ENCODE measurements at regions not wholly inside any gene's neighbourhood (a gene's known extent, or its start where the extent isn't known, plus 50 kb on each side); places are given as distances from the start of the nearest gene placed in this dataset.

DNA sequence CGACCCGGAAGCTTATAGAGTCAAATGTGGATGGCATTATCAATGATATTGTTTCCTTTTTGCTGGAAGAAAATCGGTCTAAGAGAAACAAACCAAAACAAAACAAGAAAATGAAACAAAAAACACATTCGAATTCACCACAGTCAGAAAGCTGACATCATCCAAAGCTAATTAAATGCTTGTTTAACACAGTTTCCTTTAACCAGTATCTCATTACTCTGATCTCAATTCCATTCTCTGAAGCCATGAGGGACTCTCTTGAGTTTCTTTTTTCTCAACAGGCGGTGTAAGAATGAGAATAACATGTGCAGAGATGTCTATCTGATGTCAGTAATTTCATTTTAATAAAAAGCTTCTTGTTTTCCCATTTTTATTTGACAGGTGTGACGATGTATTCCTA, 1448.3 kb upstream of the DDX18 start:
- H3K4me3 ChIP-seq (ENCODE audit: low read length), result no peak overlapping the region
- no peaks in the 10 kb centered on the region for H3K4me1 ChIP-seq (ENCODE audit: control insufficient read depth, insufficient read depth, low read length)
- H3K27ac ChIP-seq (ENCODE audit: low read length), result no peak overlapping the region
- intact Hi-C loops (cut with micrococcal nuclease), result no loop called here
- no peaks in the 10 kb centered on the region for H3K27me3 Mint-ChIP-seq (ENCODE audit: low read depth in 2 of 2)
- H3K36me3 Mint-ChIP-seq, result peaks cover 14% of the 10 kb centered on the region
- ATAC-seq, result no peak
- 51% methylated on average over 2 of the region's 6 CpGs for WGBS (ENCODE audit: insufficient coverage)
- H3K9me3 ChIP-seq (ENCODE audit: control insufficient read depth, insufficient read depth, low read length), result no peaks in the 10 kb centered on the region
- DNase-seq, result no peak
- no peaks in the 10 kb centered on the region for H3K27me3 ChIP-seq (ENCODE audit: control insufficient read depth, insufficient read depth, low read length)
- TF ChIP-seq, protein P1, sequence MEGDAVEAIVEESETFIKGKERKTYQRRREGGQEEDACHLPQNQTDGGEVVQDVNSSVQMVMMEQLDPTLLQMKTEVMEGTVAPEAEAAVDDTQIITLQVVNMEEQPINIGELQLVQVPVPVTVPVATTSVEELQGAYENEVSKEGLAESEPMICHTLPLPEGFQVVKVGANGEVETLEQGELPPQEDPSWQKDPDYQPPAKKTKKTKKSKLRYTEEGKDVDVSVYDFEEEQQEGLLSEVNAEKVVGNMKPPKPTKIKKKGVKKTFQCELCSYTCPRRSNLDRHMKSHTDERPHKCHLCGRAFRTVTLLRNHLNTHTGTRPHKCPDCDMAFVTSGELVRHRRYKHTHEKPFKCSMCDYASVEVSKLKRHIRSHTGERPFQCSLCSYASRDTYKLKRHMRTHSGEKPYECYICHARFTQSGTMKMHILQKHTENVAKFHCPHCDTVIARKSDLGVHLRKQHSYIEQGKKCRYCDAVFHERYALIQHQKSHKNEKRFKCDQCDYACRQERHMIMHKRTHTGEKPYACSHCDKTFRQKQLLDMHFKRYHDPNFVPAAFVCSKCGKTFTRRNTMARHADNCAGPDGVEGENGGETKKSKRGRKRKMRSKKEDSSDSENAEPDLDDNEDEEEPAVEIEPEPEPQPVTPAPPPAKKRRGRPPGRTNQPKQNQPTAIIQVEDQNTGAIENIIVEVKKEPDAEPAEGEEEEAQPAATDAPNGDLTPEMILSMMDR (IDR thresholded peaks at IDR 0.05), result no peak
- peaks cover 20 to 32% of the 10 kb centered on the region in 2 donors for H3K9me3 Mint-ChIP-seq
- H3K4me1 Mint-ChIP-seq, result no peaks in the 10 kb centered on the region
- no peaks in the 10 kb centered on the region for H3K36me3 ChIP-seq (ENCODE audit: control insufficient read depth, insufficient read depth, low read length)
- H3K4me3 Mint-ChIP-seq, result no peak overlapping the region
- no peak overlapping the region for H3K27ac Mint-ChIP-seq

DNA sequence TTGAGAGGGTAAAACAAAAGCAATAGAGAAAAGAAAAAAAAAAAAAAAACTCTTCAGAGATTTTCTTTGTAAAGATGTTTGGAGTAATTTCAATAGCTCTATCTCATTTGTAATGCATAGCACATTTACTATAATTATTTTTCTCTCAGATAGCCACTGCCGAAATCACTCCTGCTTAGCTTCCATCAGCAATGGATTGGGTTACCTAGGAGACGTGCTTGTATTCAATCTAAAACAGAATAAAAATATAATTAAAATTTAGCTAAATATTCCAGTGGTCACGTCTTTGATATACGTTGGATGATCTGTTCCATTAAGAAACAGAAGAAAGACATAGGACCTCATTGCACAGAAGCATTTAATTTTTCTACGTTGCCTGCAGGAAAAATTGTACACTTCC, 1435.7 kb upstream of the DDX18 start:
- Histone ChIP-seq H3K9me3 (ENCODE audit: control insufficient read depth, insufficient read depth, low read length) (no peaks in the 10 kb centered on the region), H3K36me3 (ENCODE audit: control insufficient read depth, insufficient read depth, low read length) (no peaks in the 10 kb centered on the region), H3K27me3 (ENCODE audit: control insufficient read depth, insufficient read depth, low read length) (no peaks in the 10 kb centered on the region), H3K27ac (ENCODE audit: low read length) (no peak overlapping the region), H3K4me3 (ENCODE audit: low read length) (no peak overlapping the region), H3K4me1 (ENCODE audit: control insufficient read depth, insufficient read depth, low read length) (no peaks in the 10 kb centered on the region)
- Mint-ChIP-seq H3K27me3 (ENCODE audit: low read depth in 2 of 2) (no peaks in the 10 kb centered on the region), H3K27ac (no peak overlapping the region), H3K36me3 (peaks cover 17% of the 10 kb centered on the region), H3K9me3 (peaks cover 16 to 31% of the 10 kb centered on the region in 2 donors), H3K4me3 (no peak overlapping the region), H3K4me1 (no peaks in the 10 kb centered on the region)
- no peak for DNase-seq
- 82% methylated on average over 5 of the region's 5 CpGs for WGBS (ENCODE audit: insufficient coverage)
- intact Hi-C loops (cut with micrococcal nuclease), result no loop called here
- TF ChIP-seq, protein P1 (IDR thresholded peaks at IDR 0.05), result no peak
- no peak for ATAC-seq

DNA sequence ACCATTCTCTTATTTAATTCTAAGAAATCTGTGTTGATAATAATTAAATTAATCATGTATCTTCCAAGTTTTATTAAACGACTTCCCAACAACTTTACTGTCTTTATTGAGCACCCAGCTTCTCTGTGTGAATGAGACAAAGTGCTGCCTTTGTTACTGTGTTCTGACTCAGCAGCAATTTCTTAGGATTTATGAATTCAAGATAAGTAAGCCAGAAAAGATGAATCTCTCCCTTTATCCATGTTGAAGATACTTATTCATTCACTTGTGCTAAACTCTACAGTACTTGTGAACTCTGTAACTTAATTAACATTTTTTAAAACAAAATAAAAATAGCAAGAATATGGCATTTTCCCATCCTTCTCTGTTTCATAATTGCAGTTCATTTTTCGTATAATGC, 1403.3 kb upstream of the DDX18 start:
- H3K4me1 ChIP-seq (ENCODE audit: control insufficient read depth, insufficient read depth, low read length), result no peaks in the 10 kb centered on the region
- Mint-ChIP-seq H3K27me3 (ENCODE audit: low read depth in 2 of 2) (no peaks in the 10 kb centered on the region), H3K27ac (no peak overlapping the region), H3K4me3 (no peak overlapping the region), H3K4me1 (no peaks in the 10 kb centered on the region), H3K36me3 (peaks cover 36% of the 10 kb centered on the region), H3K9me3 (peaks cover 19 to 35% of the 10 kb centered on the region in 2 donors)
- no CpG with 5 or more reads among the region's 2 CpGs for WGBS (ENCODE audit: insufficient coverage)
- no peak overlapping the region for H3K27ac ChIP-seq (ENCODE audit: low read length)
- no peaks in the 10 kb centered on the region for H3K36me3 ChIP-seq (ENCODE audit: control insufficient read depth, insufficient read depth, low read length)
- peaks cover 20% of the 10 kb centered on the region for H3K9me3 ChIP-seq (ENCODE audit: control insufficient read depth, insufficient read depth, low read length)
- H3K27me3 ChIP-seq (ENCODE audit: control insufficient read depth, insufficient read depth, low read length), result no peaks in the 10 kb centered on the region
- intact Hi-C loops (cut with micrococcal nuclease), result no loop called here
- ATAC-seq (no peak), DNase-seq (no peak)
- TF ChIP-seq, protein P1 (IDR thresholded peaks at IDR 0.05), result no peak
- H3K4me3 ChIP-seq (ENCODE audit: low read length), result no peak overlapping the region

DNA sequence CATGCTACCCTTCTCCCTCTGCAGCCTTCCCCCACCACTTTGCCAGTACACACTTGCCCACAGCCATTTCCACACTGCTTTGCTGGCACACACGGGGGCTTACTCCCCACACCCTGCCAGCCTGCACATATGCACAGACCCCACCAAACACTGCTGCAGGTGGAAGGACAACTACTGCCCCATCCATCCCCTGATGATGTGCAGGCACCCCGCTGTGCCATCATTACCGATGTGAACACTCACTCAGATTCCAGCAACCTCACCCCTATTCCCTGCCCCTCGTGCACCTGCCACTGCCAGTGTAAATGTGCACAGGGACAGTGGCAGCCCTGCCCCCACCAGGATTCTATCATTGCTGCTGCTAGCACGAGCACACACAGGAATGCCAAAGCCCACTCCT, 1400.8 kb upstream of the DDX18 start:
- DNase-seq (no peak), ATAC-seq (no peak)
- Mint-ChIP-seq H3K27ac (no peak overlapping the region), H3K36me3 (peaks cover 41% of the 10 kb centered on the region), H3K27me3 (ENCODE audit: low read depth in 2 of 2) (no peaks in the 10 kb centered on the region), H3K9me3 (peaks cover 19 to 39% of the 10 kb centered on the region in 2 donors), H3K4me3 (no peak overlapping the region), H3K4me1 (no peaks in the 10 kb centered on the region)
- peaks cover 20% of the 10 kb centered on the region for H3K9me3 ChIP-seq (ENCODE audit: control insufficient read depth, insufficient read depth, low read length)
- WGBS (ENCODE audit: insufficient coverage), result 77% methylated on average over 5 of the region's 5 CpGs
- no peaks in the 10 kb centered on the region for H3K27me3 ChIP-seq (ENCODE audit: control insufficient read depth, insufficient read depth, low read length)
- intact Hi-C loops (cut with micrococcal nuclease), result no loop called here
- no peak overlapping the region for H3K4me3 ChIP-seq (ENCODE audit: low read length)
- H3K27ac ChIP-seq (ENCODE audit: low read length), result no peak overlapping the region
- H3K36me3 ChIP-seq (ENCODE audit: control insufficient read depth, insufficient read depth, low read length), result no peaks in the 10 kb centered on the region
- TF ChIP-seq, protein P1 (IDR thresholded peaks at IDR 0.05), result no peak
- no peaks in the 10 kb centered on the region for H3K4me1 ChIP-seq (ENCODE audit: control insufficient read depth, insufficient read depth, low read length)

Data from natural killer cell (primary cell).